GM06990 (cell line): ENCODE measurements at regions not wholly inside any gene's neighbourhood (a gene's known extent, or its start where the extent isn't known, plus 50 kb on each side); places are given as distances from the start of the nearest gene placed in this dataset.

ENCODE experiments used
- DNase-seq: peaks from one replicate; pipeline ENCODE4 v3.0.0-alpha.2; 2011; ENCODE audit not compliant: insufficient read length; ENCODE audit errors: extremely low read depth
- H3K27me3 ChIP-seq: replicated peaks from 2 replicates; pipeline ENCODE4 v1.6.0; 2011; ENCODE audit warnings: low read length; ENCODE audit not compliant: control insufficient read depth, insufficient read depth
- H3K36me3 ChIP-seq: 2 replicates; pipeline ENCODE4 v1.5.1; 2011; ENCODE audit warnings: low read length; ENCODE audit not compliant: control insufficient read depth, insufficient read depth
- H3K4me3 ChIP-seq: replicated peaks from 2 replicates; pipeline ENCODE4 v1.5.1; 2011; ENCODE audit warnings: low read depth, mild to moderate bottlenecking, control low read depth, low read length
- CTCF ChIP-seq: IDR thresholded peaks from 2 replicates; pipeline ENCODE4 v1.5.1; 2011; ENCODE audit warnings: low read length, control low read depth, mild to moderate bottlenecking, inconsistent platforms; ENCODE audit not compliant: insufficient read depth, poor library complexity, severe bottlenecking

GRCh38 chr10:30227481-30227880 lies 121.6 kb downstream of the MTPAP start:
- TF ChIP-seq CTCF: no peak
- no peaks in the 10 kb centered on the region for H3K36me3 ChIP-seq
- no peak for DNase-seq
- no peaks in the 10 kb centered on the region; the same call in 1 of the 2 replicates for H3K27me3 ChIP-seq
- H3K4me3 ChIP-seq: no peak overlapping the region

- TF ChIP-seq CTCF: no peak
- H3K27me3 ChIP-seq: no peaks in the 10 kb centered on the region; the same call in 1 of the 2 replicates
- H3K4me3 ChIP-seq: peak overlapping the region; percentile 7; the same call in 1 of the 2 replicates
- no peaks in the 10 kb centered on the region for H3K36me3 ChIP-seq
- no peak for DNase-seq
Observed at GRCh38 chr10:30219971-30220751, 128.9 kb downstream of the MTPAP start.

- H3K27me3 ChIP-seq: no peaks in the 10 kb centered on the region; the same call in 1 of the 2 replicates
- DNase-seq: no peak
- no peak overlapping the region for H3K4me3 ChIP-seq
- H3K36me3 ChIP-seq: no peaks in the 10 kb centered on the region
- TF ChIP-seq CTCF: no peak
Observed at GRCh38 chr10:30216821-30217220, 132.3 kb downstream of the MTPAP start.

GRCh38 chr10:30215623-30216022 lies 133.5 kb downstream of the MTPAP start:
- H3K27me3 ChIP-seq: no peaks in the 10 kb centered on the region; the same call in 1 of the 2 replicates
- H3K4me3 ChIP-seq: no peak overlapping the region
- TF ChIP-seq CTCF: no peak
- no peak for DNase-seq
- H3K36me3 ChIP-seq: no peaks in the 10 kb centered on the region

- no peak for TF ChIP-seq CTCF
- Histone ChIP-seq H3K27me3 (no peaks in the 10 kb centered on the region; the same call in 1 of the 2 replicates), H3K36me3 (no peaks in the 10 kb centered on the region), H3K4me3 (no peak overlapping the region)
- no peak for DNase-seq
Observed at GRCh38 chr10:30215141-30215540, 133.9 kb downstream of the MTPAP start.
